K562 (cell line): ENCODE measurements at regions not wholly inside any gene's neighbourhood (a gene's known extent, or its start where the extent isn't known, plus 50 kb on each side); places are given as distances from the start of the nearest gene placed in this dataset.

Source experiments
- ATAC-seq: fragments of 200-7000 bp; cut with Tn5 transposase; 3 replicates; pipeline ENCODE4 v1.9.1; 2020; ENCODE audit warnings: moderate library complexity
- BruUV-seq: library from RNA; stranded (reverse); fragments of 400-500 nt; replicated peaks from 2 replicates; lab custom pipeline; 2021; lab: Mats Ljungman, UMichigan
- CTCF ChIA-PET: fragments of 300-600 bp; formaldehyde crosslinking; extraction: SDS; loops from one replicate; lab custom pipeline; 2021; ENCODE audit warnings: low intra/inter-chr PET ratio; lab: Yijun Ruan, JAX
- POLR2A ChIA-PET: fragments of 300-600, 350-650 bp; sonication (Branson Sonifier 250); formaldehyde crosslinking; extraction: SDS; loops from one replicate; lab custom pipeline; 2021; ENCODE audit warnings: antibody characterized with exemption, inconsistent platforms; lab: Yijun Ruan, JAX
- DNase-seq, 4 experiments: peaks; one replicate each; pipeline versions ENCODE4 v3.0.0 to v3.0.0-alpha.2; 2011 to 2018; ENCODE audit warnings: low spot score in 3 of 4, mixed read lengths in 3 of 4; ENCODE audit errors: extremely low read depth in 1 of 4
- FAIRE-seq: peaks from 2 replicates; lab custom pipeline; 2011; peaks lifted over from hg19 to GRCh38; lab: Jason Lieb, UNC
- H2AFZ ChIP-seq: 2 replicates; pipeline ENCODE4 v1.6.0; 2011; ENCODE audit warnings: low read depth, low read length, control low read depth, inconsistent platforms
- H3K27ac ChIP-seq: fragments of 200-600 bp; 3 replicates; pipeline ENCODE4 v1.8.0; 2011; ENCODE audit warnings: low read depth, mild to moderate bottlenecking, control low read depth, inconsistent platforms, low read length, moderate library complexity, mixed read lengths; ENCODE audit errors: extremely low read depth
- H3K27me3 ChIP-seq, 2 experiments: fragments of 300-600 bp in 1 of 2; 2 replicates in 1 of 2; 3 replicates in 1 of 2; pipeline versions ENCODE4 v1.6.0 to v1.8.0; 2011; ENCODE audit warnings: inconsistent platforms in 2 of 2, low read length in 2 of 2, mild to moderate bottlenecking in 1 of 2, mixed read lengths in 1 of 2, moderate library complexity in 1 of 2; ENCODE audit not compliant: control insufficient read depth in 2 of 2, insufficient read depth in 2 of 2
- H3K36me3 ChIP-seq: fragments of 300-600 bp; 3 replicates; pipeline ENCODE4 v1.8.0; 2011; ENCODE audit warnings: mild to moderate bottlenecking, low read length, inconsistent platforms; ENCODE audit not compliant: control insufficient read depth, insufficient read depth
- H3K4me1 ChIP-seq, 2 experiments: fragments of 200-600 bp in 1 of 2; replicated peaks in 1 of 2; 2 replicates in 1 of 2; 3 replicates in 1 of 2; pipeline versions ENCODE4 v1.5.1 to v1.8.0; 2011; ENCODE audit warnings: inconsistent platforms in 2 of 2, low read length in 2 of 2, mild to moderate bottlenecking in 1 of 2, mixed read lengths in 1 of 2, moderate library complexity in 1 of 2; ENCODE audit not compliant: control insufficient read depth in 2 of 2, insufficient read depth in 2 of 2
- H3K4me2 ChIP-seq: 2 replicates; pipeline ENCODE4 v1.6.1; 2011; ENCODE audit warnings: low read length, control low read depth, inconsistent platforms, mixed read lengths; ENCODE audit not compliant: insufficient read depth
- H3K4me3 ChIP-seq: fragments of 200-600 bp; sonication (generic), shearing (Covaris generic); 2 replicates; pipeline ENCODE4 v1.5.1; 2016; ENCODE audit warnings: control low read depth, inconsistent platforms
- H3K79me2 ChIP-seq: fragments of 200-600 bp; 3 replicates; pipeline ENCODE4 v1.8.0; 2011; ENCODE audit warnings: low read length, inconsistent platforms; ENCODE audit not compliant: control insufficient read depth, insufficient read depth
- H3K9ac ChIP-seq, 2 experiments: 2 replicates each; pipeline versions ENCODE4 v1.6.0 to v1.6.1; 2011; ENCODE audit warnings: low read depth in 2 of 2, low read length in 2 of 2, control low read depth in 1 of 2, inconsistent platforms in 1 of 2, mild to moderate bottlenecking in 1 of 2, mixed read lengths in 1 of 2; ENCODE audit not compliant: insufficient read depth in 1 of 2
- H3K9me1 ChIP-seq: one replicate; pipeline ENCODE4 v1.6.0; 2011; ENCODE audit warnings: inconsistent platforms, mild to moderate bottlenecking, low read length, moderate library complexity; ENCODE audit not compliant: control insufficient read depth, insufficient read depth
- H3K9me3 ChIP-seq: replicated peaks from 2 replicates; pipeline ENCODE4 v1.5.1; 2011; ENCODE audit warnings: low read depth, low read length, inconsistent platforms; ENCODE audit not compliant: control insufficient read depth, insufficient read depth
- H4K20me1 ChIP-seq: replicated peaks from 2 replicates; pipeline ENCODE4 v1.6.1; 2011; ENCODE audit warnings: low read length, inconsistent platforms, mixed read lengths; ENCODE audit not compliant: control insufficient read depth, insufficient read depth
- EGR1 ChIP-seq: fragments of 450-650 bp; conservative IDR thresholded peaks from 2 replicates; pipeline ENCODE4 v1.6.1; 2017; ENCODE audit warnings: mild to moderate bottlenecking
- HES1 ChIP-seq: fragments of 450-650 bp; IDR thresholded peaks from 2 replicates; pipeline ENCODE4 v1.6.1; 2016; ENCODE audit warnings: low read depth, mild to moderate bottlenecking, moderate library complexity
- KDM4B ChIP-seq, 2 experiments: fragments of 450-650 bp in 1 of 2; sonication (generic) in 1 of 2; IDR thresholded peaks; 2 replicates each; pipeline ENCODE4 v1.6.1; 2016 to 2017; ENCODE audit warnings: borderline replicate concordance in 2 of 2, antibody characterized with exemption in 1 of 2, low read depth in 1 of 2, mild to moderate bottlenecking in 1 of 2
- MGA ChIP-seq: fragments of 450-650 bp; IDR thresholded peaks from 2 replicates; pipeline ENCODE4 v1.6.1; 2016; ENCODE audit warnings: mild to moderate bottlenecking, moderate library complexity
- RBM17 ChIP-seq: fragments of 200-400 bp; formaldehyde crosslinking; IDR thresholded peaks from 2 replicates; pipeline ENCODE4 v1.6.1; 2017; ENCODE audit warnings: low read depth, mild to moderate bottlenecking, low read length, borderline replicate concordance
- TAF7 ChIP-seq: fragments of 450-650 bp; IDR thresholded peaks from 2 replicates; pipeline ENCODE4 v1.6.1; 2016; ENCODE audit warnings: missing genetic modification characterization, missing compliant biosample characterization
- ZNF197 ChIP-seq: fragments of 200-800 bp; sonication (Bioruptor generic); IDR thresholded peaks from 2 replicates; pipeline ENCODE4 v1.6.1; 2016; ENCODE audit warnings: low read depth, missing genetic modification characterization, missing compliant biosample characterization
- WGBS: fragments of 100-300 bp; shearing (Covaris generic); methylation state at CpG from one replicate; pipeline ENCODE4 v1.1.6; 2016; ENCODE audit warnings: low coverage, mixed read lengths; ENCODE audit not compliant: insufficient coverage; ENCODE audit errors: missing lambda C conversion rate; 5-methylcytosine and 5-hydroxymethylcytosine counted together
- in situ Hi-C: fragments of 300-500 bp; cut with MboI; formaldehyde crosslinking; loops from 4 replicates; pipeline ENCODE4 v1.15.0; 2018; ENCODE audit warnings: inconsistent platforms, mixed read lengths
- intact Hi-C: fragments of 100-400 bp; cut with micrococcal nuclease; formaldehyde crosslinking; loops from 2 replicates; pipeline ENCODE4 v1.14.2; 2022

GRCh38 chr15:57770495-57770894, 64.0 kb downstream of the POLR2M start (continued):
- no peak for TF ChIP-seq ZNF197 (CRISPR knock-in tag)
- no peak for TF ChIP-seq RBM17
- TF ChIP-seq KDM4B (IDR thresholded peaks at IDR 0.05; ENCODE audit: borderline replicate concordance in 2 of 2, low read depth in 1 of 2): no peak
- TF ChIP-seq EGR1: no peak
- TF ChIP-seq, all 486 proteins: peak for 0

GRCh38 chr15:57772223-57772957, 65.9 kb downstream of the POLR2M start:
- Histone ChIP-seq H3K9me3 (no peaks in the 10 kb centered on the region), H3K27ac (no peak overlapping the region), H3K79me2 (no peaks in the 10 kb centered on the region), H3K9ac (no peak overlapping the region), H2AFZ (no peak overlapping the region), H3K27me3 (peaks cover 11 to 34% of the 10 kb centered on the region in 2 experiments), H3K4me1 (no peaks in the 10 kb centered on the region), H3K9me1 (no peaks in the 10 kb centered on the region), H3K4me3 (no peak overlapping the region), H3K36me3 (no peaks in the 10 kb centered on the region), H4K20me1 (no peaks in the 10 kb centered on the region), H3K4me2 (no peak overlapping the region)
- BruUV-seq: no TSS peak
- CTCF ChIA-PET: no interaction called here
- ATAC-seq: no peak
- in situ Hi-C loops: no loop called here
- DNase-seq: no peak
- no peak for FAIRE-seq
- whole genome bisulfite sequencing: 11% methylated on average over 7 of the region's 7 CpGs
- intact Hi-C loops: no loop called here
- POLR2A ChIA-PET: interaction anchor here (0.5 kb wide), 1 partner anchor 913 kb away, joined by 4 read pairs; no protein-coding TSS in a partner anchor
- TF ChIP-seq TAF7 (tag) (no peak), HES1 (no peak), MGA (no peak)
